HL-60 (cell line): ENCODE measurements at regions not wholly inside any gene's neighbourhood (a gene's known extent, or its start where the extent isn't known, plus 50 kb on each side); places are given as distances from the start of the nearest gene placed in this dataset.

Source experiments
- DNase-seq, 2 experiments: peaks; one replicate each; pipeline ENCODE4 v3.0.0-alpha.2; 2010 to 2020; ENCODE audit warnings: low read depth in 1 of 2, low spot score in 1 of 2
- H3K27ac ChIP-seq: fragments of 250-450 bp; sonication (Bioruptor Pico); replicated peaks from 2 replicates; pipeline ENCODE4 v1.5.1; 2020; ENCODE audit warnings: mild to moderate bottlenecking, moderate library complexity
- H3K27me3 ChIP-seq: fragments of 250-450 bp; sonication (Bioruptor Pico); 2 replicates; pipeline ENCODE4 v1.5.1; 2021; ENCODE audit warnings: mild to moderate bottlenecking, moderate library complexity; ENCODE audit not compliant: insufficient read depth, poor library complexity, severe bottlenecking
- H3K4me3 ChIP-seq: replicated peaks from 2 replicates; pipeline ENCODE4 v1.5.1; 2011; ENCODE audit warnings: mild to moderate bottlenecking, control low read depth, low read length; ENCODE audit not compliant: insufficient read depth
- GABPA ChIP-seq: IDR thresholded peaks from 2 replicates; pipeline ENCODE4 v1.6.1; 2012; ENCODE audit warnings: low read depth
- POLR2AphosphoS5 ChIP-seq: IDR thresholded peaks from 2 replicates; pipeline ENCODE4 v1.6.1; 2012; ENCODE audit warnings: low read depth
- REST ChIP-seq: IDR thresholded peaks from 2 replicates; pipeline ENCODE4 v1.6.1; 2012; ENCODE audit warnings: low read depth; ENCODE audit not compliant: insufficient replicate concordance
- SPI1 ChIP-seq: IDR thresholded peaks from 2 replicates; pipeline ENCODE4 v1.6.1; 2012; ENCODE audit warnings: low read depth, mild to moderate bottlenecking, borderline replicate concordance
- TF ChIP-seq, protein P1 (sequence below): IDR thresholded peaks from one replicate; pipeline ENCODE4 v1.5.1; 2011; ENCODE audit warnings: low read length, control low read depth, inconsistent platforms; ENCODE audit not compliant: insufficient read depth

GRCh38 chr5:17395106-17395880, 102.7 kb upstream of the TAF11L2 start:
- no peak for DNase-seq
- TF ChIP-seq SPI1 (no peak), GABPA (no peak), POLR2AphosphoS5 (no peak), REST (no peak)
- TF ChIP-seq, protein P1, sequence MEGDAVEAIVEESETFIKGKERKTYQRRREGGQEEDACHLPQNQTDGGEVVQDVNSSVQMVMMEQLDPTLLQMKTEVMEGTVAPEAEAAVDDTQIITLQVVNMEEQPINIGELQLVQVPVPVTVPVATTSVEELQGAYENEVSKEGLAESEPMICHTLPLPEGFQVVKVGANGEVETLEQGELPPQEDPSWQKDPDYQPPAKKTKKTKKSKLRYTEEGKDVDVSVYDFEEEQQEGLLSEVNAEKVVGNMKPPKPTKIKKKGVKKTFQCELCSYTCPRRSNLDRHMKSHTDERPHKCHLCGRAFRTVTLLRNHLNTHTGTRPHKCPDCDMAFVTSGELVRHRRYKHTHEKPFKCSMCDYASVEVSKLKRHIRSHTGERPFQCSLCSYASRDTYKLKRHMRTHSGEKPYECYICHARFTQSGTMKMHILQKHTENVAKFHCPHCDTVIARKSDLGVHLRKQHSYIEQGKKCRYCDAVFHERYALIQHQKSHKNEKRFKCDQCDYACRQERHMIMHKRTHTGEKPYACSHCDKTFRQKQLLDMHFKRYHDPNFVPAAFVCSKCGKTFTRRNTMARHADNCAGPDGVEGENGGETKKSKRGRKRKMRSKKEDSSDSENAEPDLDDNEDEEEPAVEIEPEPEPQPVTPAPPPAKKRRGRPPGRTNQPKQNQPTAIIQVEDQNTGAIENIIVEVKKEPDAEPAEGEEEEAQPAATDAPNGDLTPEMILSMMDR, result no peak
- Histone ChIP-seq H3K27me3 (no peaks in the 10 kb centered on the region), H3K4me3 (no peak overlapping the region), H3K27ac (no peak overlapping the region)

DNA sequence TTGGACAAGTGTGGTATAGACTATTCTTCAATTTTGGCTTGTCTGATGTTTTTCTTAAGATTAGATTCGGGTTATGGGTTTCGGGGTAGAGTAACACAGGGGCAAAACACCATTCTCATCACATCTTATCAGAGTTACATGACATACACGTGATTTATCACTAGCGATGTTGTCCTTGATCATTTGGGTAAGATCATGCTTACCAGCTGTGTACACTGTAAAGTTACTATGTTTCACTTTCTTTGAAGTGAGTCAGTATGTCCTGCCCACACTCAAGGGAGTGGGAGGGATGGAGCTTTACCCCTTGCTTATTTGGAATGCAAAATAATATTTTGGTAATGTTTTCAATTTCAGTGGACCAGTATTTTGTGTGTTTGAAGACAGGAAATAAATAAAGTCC, 101.8 kb upstream of the TAF11L2 start:
- no peak overlapping the region for H3K4me3 ChIP-seq
- DNase-seq, result no peak
- TF ChIP-seq POLR2AphosphoS5 (no peak), REST (no peak), GABPA (no peak), SPI1 (no peak)
- TF ChIP-seq, protein P1, result no peak

GRCh38 chr5:17398431-17398830, 99.6 kb upstream of the TAF11L2 start:
- H3K27ac ChIP-seq, result no peak overlapping the region
- TF ChIP-seq SPI1 (no peak), GABPA (no peak), POLR2AphosphoS5 (no peak), REST (no peak)
- TF ChIP-seq, protein P1, result no peak
- H3K27me3 ChIP-seq, result no peaks in the 10 kb centered on the region
- no peak overlapping the region for H3K4me3 ChIP-seq
- no peak for DNase-seq

More for the DNA sequence above, 101.8 kb upstream of the TAF11L2 start:
- Histone ChIP-seq H3K27me3 (no peaks in the 10 kb centered on the region), H3K27ac (no peak overlapping the region)
